ENCODE measurements at regions not wholly inside any gene's neighbourhood (a gene's known extent, or its start where the extent isn't known, plus 50 kb on each side); places are given as distances from the start of the nearest gene placed in this dataset.
"Not testable (repeated sequence)": the region's sequence is repeated elsewhere in the genome, so short reads cannot be mapped to it uniquely, and the experiment has no call there.

- no peaks in the 10 kb centered on the region for H3K36me3 ChIP-seq (ENCODE audit: control insufficient read depth in 2 of 2, insufficient read depth in 2 of 2, low read length in 1 of 2)
- no peak overlapping the region for H3K27ac ChIP-seq (ENCODE audit: low read depth in 1 of 2, low read length in 1 of 2)
- peaks cover 0 to 8% of the 10 kb centered on the region in 2 donors for H3K27me3 ChIP-seq (ENCODE audit: control insufficient read depth in 2 of 2, insufficient read depth in 1 of 2, low read length in 1 of 2)
- H3K4me3 ChIP-seq (ENCODE audit: low read length in 2 of 2), result no peak overlapping the region
- H3K4me1 ChIP-seq (ENCODE audit: control insufficient read depth in 2 of 2, insufficient read depth in 2 of 2, low read length in 2 of 2), result no peaks in the 10 kb centered on the region
- H3K9me3 ChIP-seq (ENCODE audit: control insufficient read depth in 2 of 2, insufficient read depth in 1 of 2, low read length in 1 of 2), result no peaks in the 10 kb centered on the region
- DNase-seq (ENCODE audit: low read depth in 6 of 9, low spot score in 9 of 9), result no peak
- 84% methylated on average over 30 of the region's 30 CpGs for whole genome bisulfite sequencing
Measured at GRCh38 chr9:135409286-135410200, 70.0 kb upstream of the PPP1R26 start.

- no peak overlapping the region for H3K27ac ChIP-seq (ENCODE audit: low read depth in 1 of 2, low read length in 1 of 2)
- no peak for DNase-seq (ENCODE audit: low read depth in 6 of 9, low spot score in 9 of 9)
- WGBS, result 90% methylated on average over 7 of the region's 7 CpGs
- no peaks in the 10 kb centered on the region for H3K4me1 ChIP-seq (ENCODE audit: control insufficient read depth in 2 of 2, insufficient read depth in 2 of 2, low read length in 2 of 2)
- no peaks in the 10 kb centered on the region for H3K9me3 ChIP-seq (ENCODE audit: control insufficient read depth in 2 of 2, insufficient read depth in 1 of 2, low read length in 1 of 2)
- H3K4me3 ChIP-seq (ENCODE audit: low read length in 2 of 2), result no peak overlapping the region
- peaks cover 0 to 8% of the 10 kb centered on the region in 2 donors for H3K27me3 ChIP-seq (ENCODE audit: control insufficient read depth in 2 of 2, insufficient read depth in 1 of 2, low read length in 1 of 2)
- H3K36me3 ChIP-seq (ENCODE audit: control insufficient read depth in 2 of 2, insufficient read depth in 2 of 2, low read length in 1 of 2), result no peaks in the 10 kb centered on the region
Measured at GRCh38 chr9:135410421-135410820, 69.2 kb upstream of the PPP1R26 start.

GRCh38 chr9:135410831-135411473, 68.6 kb upstream of the PPP1R26 start:
- 87% methylated on average over 20 of the region's 20 CpGs for WGBS
- no peak for DNase-seq (ENCODE audit: low read depth in 6 of 9, low spot score in 9 of 9)

GRCh38 chr9:135411605-135412004, 68.0 kb upstream of the PPP1R26 start:
- H3K4me1 ChIP-seq (ENCODE audit: control insufficient read depth in 2 of 2, insufficient read depth in 2 of 2, low read length in 2 of 2); H3K27me3 ChIP-seq (ENCODE audit: control insufficient read depth in 2 of 2, insufficient read depth in 1 of 2, low read length in 1 of 2): not testable (repeated sequence)
- 96% methylated on average over 7 of the region's 7 CpGs for WGBS

More at GRCh38 chr9:135410831-135411473, 68.6 kb upstream of the PPP1R26 start:
- Histone ChIP-seq H3K4me3 (ENCODE audit: low read length in 2 of 2) (no peak overlapping the region), H3K4me1 (ENCODE audit: control insufficient read depth in 2 of 2, insufficient read depth in 2 of 2, low read length in 2 of 2) (no peaks in the 10 kb centered on the region), H3K36me3 (ENCODE audit: control insufficient read depth in 2 of 2, insufficient read depth in 2 of 2, low read length in 1 of 2) (no peaks in the 10 kb centered on the region), H3K27ac (ENCODE audit: low read depth in 1 of 2, low read length in 1 of 2) (no peak overlapping the region), H3K9me3 (ENCODE audit: control insufficient read depth in 2 of 2, insufficient read depth in 1 of 2, low read length in 1 of 2) (no peaks in the 10 kb centered on the region), H3K27me3 (ENCODE audit: control insufficient read depth in 2 of 2, insufficient read depth in 1 of 2, low read length in 1 of 2) (peaks cover 0 to 8% of the 10 kb centered on the region in 2 donors)

GRCh38 chr9:135412315-135413085, 67.1 kb upstream of the PPP1R26 start:
- not testable (repeated sequence) for H3K27me3 ChIP-seq (ENCODE audit: control insufficient read depth in 2 of 2, insufficient read depth in 1 of 2, low read length in 1 of 2); H3K9me3 ChIP-seq (ENCODE audit: control insufficient read depth in 2 of 2, insufficient read depth in 1 of 2, low read length in 1 of 2); H3K4me1 ChIP-seq (ENCODE audit: control insufficient read depth in 2 of 2, insufficient read depth in 2 of 2, low read length in 2 of 2); H3K27ac ChIP-seq (ENCODE audit: low read depth in 1 of 2, low read length in 1 of 2); H3K36me3 ChIP-seq (ENCODE audit: control insufficient read depth in 2 of 2, insufficient read depth in 2 of 2, low read length in 1 of 2); H3K4me3 ChIP-seq (ENCODE audit: low read length in 2 of 2)
- DNase-seq (ENCODE audit: low read depth in 6 of 9, low spot score in 9 of 9), result peak in 8 of 9 donors; percentile 8 to 70 (median 46)
- 13% methylated on average over 43 of the region's 43 CpGs for WGBS

More at GRCh38 chr9:135411605-135412004, 68.0 kb upstream of the PPP1R26 start:
- not testable (repeated sequence) for H3K9me3 ChIP-seq (ENCODE audit: control insufficient read depth in 2 of 2, insufficient read depth in 1 of 2, low read length in 1 of 2); H3K27ac ChIP-seq (ENCODE audit: low read depth in 1 of 2, low read length in 1 of 2); H3K36me3 ChIP-seq (ENCODE audit: control insufficient read depth in 2 of 2, insufficient read depth in 2 of 2, low read length in 1 of 2); DNase-seq (ENCODE audit: low read depth in 6 of 9, low spot score in 9 of 9); H3K4me3 ChIP-seq (ENCODE audit: low read length in 2 of 2)

- no peaks in the 10 kb centered on the region for H3K4me1 ChIP-seq (ENCODE audit: control insufficient read depth in 2 of 2, insufficient read depth in 2 of 2, low read length in 2 of 2)
- no peak overlapping the region for H3K27ac ChIP-seq (ENCODE audit: low read depth in 1 of 2, low read length in 1 of 2)
- DNase-seq (ENCODE audit: low read depth in 6 of 9, low spot score in 9 of 9), result no peak
- peaks cover 0 to 8% of the 10 kb centered on the region in 2 donors for H3K27me3 ChIP-seq (ENCODE audit: control insufficient read depth in 2 of 2, insufficient read depth in 1 of 2, low read length in 1 of 2)
- no peaks in the 10 kb centered on the region for H3K36me3 ChIP-seq (ENCODE audit: control insufficient read depth in 2 of 2, insufficient read depth in 2 of 2, low read length in 1 of 2)
- 86% methylated on average over 12 of the region's 12 CpGs for WGBS
- H3K9me3 ChIP-seq (ENCODE audit: control insufficient read depth in 2 of 2, insufficient read depth in 1 of 2, low read length in 1 of 2), result no peaks in the 10 kb centered on the region
- no peak overlapping the region for H3K4me3 ChIP-seq (ENCODE audit: low read length in 2 of 2)
Measured at GRCh38 chr9:135413086-135413375, 66.6 kb upstream of the PPP1R26 start.

GRCh38 chr9:135413461-135413860, 66.1 kb upstream of the PPP1R26 start:
- Histone ChIP-seq H3K9me3 (ENCODE audit: control insufficient read depth in 2 of 2, insufficient read depth in 1 of 2, low read length in 1 of 2) (no peaks in the 10 kb centered on the region), H3K4me1 (ENCODE audit: control insufficient read depth in 2 of 2, insufficient read depth in 2 of 2, low read length in 2 of 2) (no peaks in the 10 kb centered on the region), H3K27ac (ENCODE audit: low read depth in 1 of 2, low read length in 1 of 2) (no peak overlapping the region), H3K36me3 (ENCODE audit: control insufficient read depth in 2 of 2, insufficient read depth in 2 of 2, low read length in 1 of 2) (no peaks in the 10 kb centered on the region), H3K4me3 (ENCODE audit: low read length in 2 of 2) (no peak overlapping the region), H3K27me3 (ENCODE audit: control insufficient read depth in 2 of 2, insufficient read depth in 1 of 2, low read length in 1 of 2) (peaks cover 0 to 8% of the 10 kb centered on the region in 2 donors)
- DNase-seq (ENCODE audit: low read depth in 6 of 9, low spot score in 9 of 9), result no peak
- 95% methylated on average over 18 of the region's 18 CpGs for WGBS

GRCh38 chr9:135414293-135414692, 65.3 kb upstream of the PPP1R26 start:
- DNase-seq (ENCODE audit: low read depth in 6 of 9, low spot score in 9 of 9), result no peak

GRCh38 chr9:135415586-135415985, 64.0 kb upstream of the PPP1R26 start:
- Histone ChIP-seq H3K36me3 (ENCODE audit: control insufficient read depth in 2 of 2, insufficient read depth in 2 of 2, low read length in 1 of 2) (no peaks in the 10 kb centered on the region), H3K4me3 (ENCODE audit: low read length in 2 of 2) (no peak overlapping the region), H3K27ac (ENCODE audit: low read depth in 1 of 2, low read length in 1 of 2) (no peak overlapping the region), H3K4me1 (ENCODE audit: control insufficient read depth in 2 of 2, insufficient read depth in 2 of 2, low read length in 2 of 2) (no peaks in the 10 kb centered on the region), H3K27me3 (ENCODE audit: control insufficient read depth in 2 of 2, insufficient read depth in 1 of 2, low read length in 1 of 2) (peaks cover 0 to 8% of the 10 kb centered on the region in 2 donors), H3K9me3 (ENCODE audit: control insufficient read depth in 2 of 2, insufficient read depth in 1 of 2, low read length in 1 of 2) (no peaks in the 10 kb centered on the region)
- 89% methylated on average over 10 of the region's 10 CpGs for WGBS
- DNase-seq (ENCODE audit: low read depth in 6 of 9, low spot score in 9 of 9), result no peak

More at GRCh38 chr9:135414293-135414692, 65.3 kb upstream of the PPP1R26 start:
- WGBS, result 84% methylated on average over 13 of the region's 13 CpGs
- Histone ChIP-seq H3K4me1 (ENCODE audit: control insufficient read depth in 2 of 2, insufficient read depth in 2 of 2, low read length in 2 of 2) (no peaks in the 10 kb centered on the region), H3K4me3 (ENCODE audit: low read length in 2 of 2) (no peak overlapping the region), H3K9me3 (ENCODE audit: control insufficient read depth in 2 of 2, insufficient read depth in 1 of 2, low read length in 1 of 2) (no peaks in the 10 kb centered on the region), H3K27ac (ENCODE audit: low read depth in 1 of 2, low read length in 1 of 2) (no peak overlapping the region), H3K36me3 (ENCODE audit: control insufficient read depth in 2 of 2, insufficient read depth in 2 of 2, low read length in 1 of 2) (no peaks in the 10 kb centered on the region), H3K27me3 (ENCODE audit: control insufficient read depth in 2 of 2, insufficient read depth in 1 of 2, low read length in 1 of 2) (peaks cover 0 to 8% of the 10 kb centered on the region in 2 donors)

Data from thymus (tissue), 11 donors.